HG03457 (cell line): ENCODE measurements at regions not wholly inside any gene's neighbourhood (a gene's known extent, or its start where the extent isn't known, plus 50 kb on each side); places are given as distances from the start of the nearest gene placed in this dataset.

ENCODE experiments used
- ATAC-seq: cut with Tn5 transposase; IDR thresholded peaks from one replicate; pipeline ENCODE4 v1.9.1; 2021; ENCODE audit warnings: moderate number of reproducible peaks; ENCODE audit not compliant: unreplicated experiment

- ATAC-seq: no peak
These were observed 610.9 kb upstream of the ALCAM start for GRCh38 chr3:104755791-104756190.

- ATAC-seq: no peak
These were observed 603.7 kb upstream of the ALCAM start for GRCh38 chr3:104763007-104763406.

- ATAC-seq: no peak
These were observed 602.2 kb upstream of the ALCAM start for GRCh38 chr3:104764496-104764895.

- ATAC-seq: no peak
These were observed 597.8 kb upstream of the ALCAM start for GRCh38 chr3:104768886-104769285.

GRCh38 chr3:104779324-104779723, 587.4 kb upstream of the ALCAM start:
- no peak for ATAC-seq

- no peak for ATAC-seq
These were observed 585.6 kb upstream of the ALCAM start for GRCh38 chr3:104781112-104781511.

- ATAC-seq: no peak
These were observed 580.8 kb upstream of the ALCAM start for GRCh38 chr3:104785947-104786346.

- no peak for ATAC-seq
These were observed 579.4 kb upstream of the ALCAM start for GRCh38 chr3:104787306-104787705.

- ATAC-seq: no peak
These were observed 577.9 kb upstream of the ALCAM start for GRCh38 chr3:104788807-104789206.

- ATAC-seq: no peak
These were observed 575.4 kb upstream of the ALCAM start for GRCh38 chr3:104791331-104791730.

- no peak for ATAC-seq
These were observed 570.2 kb upstream of the ALCAM start for GRCh38 chr3:104796556-104796955.

- ATAC-seq: no peak
These were observed 561.7 kb upstream of the ALCAM start for GRCh38 chr3:104805042-104805441.

GRCh38 chr3:104805508-104805907, 561.2 kb upstream of the ALCAM start:
- ATAC-seq: no peak

- ATAC-seq: no peak
These were observed 555.8 kb upstream of the ALCAM start for GRCh38 chr3:104810896-104811295.

- no peak for ATAC-seq
These were observed 550.7 kb upstream of the ALCAM start for GRCh38 chr3:104816008-104816407.

GRCh38 chr3:104816716-104817115, 550.0 kb upstream of the ALCAM start:
- no peak for ATAC-seq

- no peak for ATAC-seq
These were observed 547.4 kb upstream of the ALCAM start for GRCh38 chr3:104819333-104819732.

- ATAC-seq: no peak
These were observed 545.8 kb upstream of the ALCAM start for GRCh38 chr3:104820959-104821358.

- no peak for ATAC-seq
These were observed 541.6 kb upstream of the ALCAM start for GRCh38 chr3:104825116-104825515.

- ATAC-seq: no peak
These were observed 535.6 kb upstream of the ALCAM start for GRCh38 chr3:104831071-104831470.

- no peak for ATAC-seq
These were observed 534.2 kb upstream of the ALCAM start for GRCh38 chr3:104832530-104832929.

- no peak for ATAC-seq
These were observed 531.3 kb upstream of the ALCAM start for GRCh38 chr3:104835376-104835775.

- no peak for ATAC-seq
These were observed 520.4 kb upstream of the ALCAM start for GRCh38 chr3:104846270-104846669.

- no peak for ATAC-seq
These were observed 517.6 kb upstream of the ALCAM start for GRCh38 chr3:104849070-104849469.
